K562 (cell line): ENCODE measurements at regions not wholly inside any gene's neighbourhood (a gene's known extent, or its start where the extent isn't known, plus 50 kb on each side); places are given as distances from the start of the nearest gene placed in this dataset.

Source experiments
- HINFP ChIP-seq: fragments of 450-650 bp; conservative IDR thresholded peaks from 2 replicates; pipeline ENCODE4 v1.6.1; 2016; ENCODE audit warnings: missing genetic modification characterization, low read depth, mild to moderate bottlenecking, control low read depth, missing compliant biosample characterization
- PPARD ChIP-seq: fragments of 250-450 bp; sonication (Bioruptor Pico); IDR thresholded peaks from 2 replicates; pipeline ENCODE4 v1.8.0; 2022; ENCODE audit warnings: inconsistent platforms, mild to moderate bottlenecking, moderate library complexity
- REST ChIP-seq, 2 experiments: fragments of 450-650 bp; formaldehyde crosslinking in 1 of 2; IDR thresholded peaks; 2 replicates each; pipeline versions ENCODE4 v1.4.0 to v1.6.1; 2014 to 2020; ENCODE audit warnings: mild to moderate bottlenecking in 2 of 2, borderline replicate concordance in 1 of 2, low read depth in 1 of 2
- ZFP91 ChIP-seq: sonication (generic); formaldehyde crosslinking; IDR thresholded peaks from 2 replicates; pipeline ENCODE4 v1.8.0; 2022; ENCODE audit warnings: mild to moderate bottlenecking, missing genetic modification reagents

GRCh38 chr18:50466634-50467033, 91.8 kb downstream of the SKA1 start (continued):
- TF ChIP-seq HINFP (tag) (no peak), ZFP91 (CRISPR knock-in tag) (no peak), REST (IDR thresholded peaks at IDR 0.05; ENCODE audit: borderline replicate concordance) (no peak), REST (CRISPR knock-in tag; IDR thresholded peaks at IDR 0.05; ENCODE audit: low read depth) (no peak), PPARD (CRISPR knock-in tag) (no peak)
